ENCODE measurements at regions not wholly inside any gene's neighbourhood (a gene's known extent, or its start where the extent isn't known, plus 50 kb on each side); places are given as distances from the start of the nearest gene placed in this dataset.

- TF ChIP-seq CSRNP1 (CRISPR knock-in tag; IDR thresholded peaks at IDR 0.05): no peak
- no peak for TF ChIP-seq POLR2AphosphoS5 (IDR thresholded peaks at IDR 0.05; ENCODE audit: low read depth, low read length)
- no peak for TF ChIP-seq ZFP37 (CRISPR knock-in tag; IDR thresholded peaks at IDR 0.05; ENCODE audit: borderline replicate concordance)
- no peak for TF ChIP-seq ARNT2 (CRISPR knock-in tag; IDR thresholded peaks at IDR 0.05; ENCODE audit: low read depth)
- TF ChIP-seq KAT7 (CRISPR knock-in tag; IDR thresholded peaks at IDR 0.05; ENCODE audit: borderline replicate concordance): no peak
- no peak for TF ChIP-seq RFX1 (IDR thresholded peaks at IDR 0.05)
- TF ChIP-seq ZNF576 (CRISPR knock-in tag; IDR thresholded peaks at IDR 0.05): no peak
- no peak for TF ChIP-seq ZNF512B (CRISPR knock-in tag; IDR thresholded peaks at IDR 0.05; ENCODE audit: borderline replicate concordance)
- no peak for TF ChIP-seq SNAPC5 (CRISPR knock-in tag; IDR thresholded peaks at IDR 0.05; ENCODE audit: borderline replicate concordance)
- no peak for TF ChIP-seq ZNF205 (CRISPR knock-in tag; IDR thresholded peaks at IDR 0.05)
- no peak for TF ChIP-seq SNAPC2 (CRISPR knock-in tag; IDR thresholded peaks at IDR 0.05)
- TF ChIP-seq MTF1 (CRISPR knock-in tag; IDR thresholded peaks at IDR 0.05): no peak
- TF ChIP-seq IKZF4 (CRISPR knock-in tag; IDR thresholded peaks at IDR 0.05; ENCODE audit: borderline replicate concordance, low read depth, not compliant biosample characterization): no peak
- no peak for TF ChIP-seq HMG20B (CRISPR knock-in tag; conservative IDR thresholded peaks at IDR 0.05)
- TF ChIP-seq SOX5 (CRISPR knock-in tag; IDR thresholded peaks at IDR 0.05; ENCODE audit: borderline replicate concordance): peak; percentile 63; the same call in 1 of the 2 replicates
- TF ChIP-seq MXD3 (CRISPR knock-in tag; IDR thresholded peaks at IDR 0.05): no peak
- no peak for TF ChIP-seq ZNF83 (CRISPR knock-in tag; IDR thresholded peaks at IDR 0.05; ENCODE audit: borderline replicate concordance)
- no peak for TF ChIP-seq ZNF12 (CRISPR knock-in tag; IDR thresholded peaks at IDR 0.05)
- no peak for TF ChIP-seq RARG (CRISPR knock-in tag; IDR thresholded peaks at IDR 0.05; ENCODE audit: low read depth)
- no peak for TF ChIP-seq MXI1 (IDR thresholded peaks at IDR 0.05; ENCODE audit: borderline replicate concordance, low read depth, low read length)
- TF ChIP-seq PCBP1 (IDR thresholded peaks at IDR 0.05; ENCODE audit: borderline replicate concordance, low read depth, low read length): no peak
- no peak for TF ChIP-seq BCLAF1 (IDR thresholded peaks at IDR 0.05)
- TF ChIP-seq CREB1 (IDR thresholded peaks at IDR 0.05): peak; percentile 13; the same call in 1 of the 2 replicates
- peak; percentile 56 for TF ChIP-seq CREB1 (CRISPR knock-in tag; IDR thresholded peaks at IDR 0.05)
- no peak for TF ChIP-seq ZNF790 (CRISPR knock-in tag; IDR thresholded peaks at IDR 0.05; ENCODE audit: borderline replicate concordance)
These were observed 73.3 kb downstream of the PTHLH start (continued) for GRCh38 chr12:27899151-27899661.

Data from HepG2 (cell line).